ENCODE measurements at regions not wholly inside any gene's neighbourhood (a gene's known extent, or its start where the extent isn't known, plus 50 kb on each side); places are given as distances from the start of the nearest gene placed in this dataset.

- Histone ChIP-seq H3K36me3 (ENCODE audit: control insufficient read depth, insufficient read depth, low read length) (no peaks in the 10 kb centered on the region), H3K9ac (ENCODE audit: insufficient read depth, low read length) (no peak overlapping the region), H3K9me3 (ENCODE audit: control insufficient read depth, insufficient read depth, low read depth, low read length) (no peaks in the 10 kb centered on the region), H3K27me3 (ENCODE audit: control insufficient read depth, insufficient read depth, low read length) (no peaks in the 10 kb centered on the region), H3K27ac (ENCODE audit: insufficient read depth, low read length) (no peak overlapping the region), H3K4me3 (replicated peaks in 1 of 4; ENCODE audit: control extremely low read depth in 1 of 4, insufficient read depth in 1 of 4, low read depth in 3 of 4, low read length in 4 of 4) (no peak overlapping the region), H3K4me1 (ENCODE audit: control insufficient read depth, extremely low read depth, insufficient read depth, low read length) (no peaks in the 10 kb centered on the region), H2AFZ (ENCODE audit: low read length) (no peak overlapping the region), H3K79me2 (ENCODE audit: control insufficient read depth, insufficient read depth, low read length) (no peaks in the 10 kb centered on the region), H4K20me1 (ENCODE audit: control insufficient read depth, extremely low read depth, insufficient read depth, low read length) (no peaks in the 10 kb centered on the region), H3K4me2 (ENCODE audit: extremely low read depth, insufficient read depth, low read length) (no peak overlapping the region)
- DNase-seq (ENCODE audit: low read depth in 2 of 2) = no peak
- TF ChIP-seq EZH2 (IDR thresholded peaks at IDR 0.05; ENCODE audit: low read length, missing control alignments) = no peak
Observed at GRCh38 chr2:242063436-242063835, 193.9 kb downstream of the RTP5 start.

- Histone ChIP-seq H3K36me3 (ENCODE audit: control insufficient read depth, insufficient read depth, low read length) (no peaks in the 10 kb centered on the region), H3K27ac (ENCODE audit: insufficient read depth, low read length) (no peak overlapping the region), H3K9me3 (ENCODE audit: control insufficient read depth, insufficient read depth, low read depth, low read length) (no peaks in the 10 kb centered on the region), H4K20me1 (ENCODE audit: control insufficient read depth, extremely low read depth, insufficient read depth, low read length) (no peaks in the 10 kb centered on the region), H2AFZ (ENCODE audit: low read length) (no peak overlapping the region), H3K4me2 (ENCODE audit: extremely low read depth, insufficient read depth, low read length) (no peak overlapping the region), H3K79me2 (ENCODE audit: control insufficient read depth, insufficient read depth, low read length) (no peaks in the 10 kb centered on the region), H3K27me3 (ENCODE audit: control insufficient read depth, insufficient read depth, low read length) (no peaks in the 10 kb centered on the region), H3K9ac (ENCODE audit: insufficient read depth, low read length) (no peak overlapping the region), H3K4me1 (ENCODE audit: control insufficient read depth, extremely low read depth, insufficient read depth, low read length) (no peaks in the 10 kb centered on the region), H3K4me3 (replicated peaks in 1 of 4; ENCODE audit: control extremely low read depth in 1 of 4, insufficient read depth in 1 of 4, low read depth in 3 of 4, low read length in 4 of 4) (no peak overlapping the region)
- DNase-seq (ENCODE audit: low read depth in 2 of 2) = no peak
- no peak for TF ChIP-seq CTCF (conservative IDR thresholded peaks at IDR 0.05 in 1 of 2, IDR thresholded peaks at IDR 0.05 in 1 of 2; ENCODE audit: low read depth in 1 of 2, low read length in 2 of 2)
Observed at GRCh38 chr2:242063850-242064249, 194.3 kb downstream of the RTP5 start.

DNA sequence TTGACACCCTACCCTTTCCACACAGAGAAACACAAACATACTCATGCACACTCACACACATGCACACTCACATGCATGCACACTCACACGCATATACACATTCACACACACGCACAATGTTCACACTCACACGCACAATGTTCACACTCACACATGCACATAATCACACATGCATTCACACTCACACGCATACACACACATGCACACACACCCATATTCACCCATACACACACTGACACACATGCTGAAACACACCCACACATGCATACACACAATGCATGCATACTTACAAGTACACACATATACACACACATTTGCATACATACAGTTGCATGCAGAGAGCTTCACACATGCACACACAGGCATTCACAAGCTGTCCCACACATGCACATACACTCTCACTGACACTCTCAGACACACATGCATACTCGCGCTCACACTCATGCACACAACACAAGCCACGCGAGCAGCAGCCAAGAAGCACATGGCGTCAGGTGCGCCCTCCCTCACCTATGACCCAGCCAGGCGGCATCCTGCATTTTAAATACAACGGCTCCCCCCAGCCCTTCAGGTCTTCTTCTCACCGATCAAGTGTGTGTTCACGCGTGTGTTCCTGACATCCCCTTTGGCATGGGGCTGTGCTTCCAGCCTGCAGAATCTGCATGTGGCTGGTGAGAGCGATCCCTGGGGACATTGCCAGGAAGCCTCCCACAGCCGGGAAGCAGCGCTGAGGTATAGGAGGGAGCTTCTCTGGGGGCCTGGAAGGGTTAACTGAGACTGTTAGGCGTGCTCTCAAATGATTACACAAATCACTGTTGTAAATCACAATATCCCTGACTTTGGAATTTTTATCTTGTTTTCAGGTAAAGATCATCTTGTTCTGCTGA, 195.1 kb downstream of the RTP5 start:
- H2AFZ ChIP-seq (ENCODE audit: low read length) = no peak overlapping the region
- TF ChIP-seq EZH2 (IDR thresholded peaks at IDR 0.05; ENCODE audit: low read length, missing control alignments) = no peak
- no peak for TF ChIP-seq CTCF (conservative IDR thresholded peaks at IDR 0.05 in 1 of 2, IDR thresholded peaks at IDR 0.05 in 1 of 2; ENCODE audit: low read depth in 1 of 2, low read length in 2 of 2)
- no peaks in the 10 kb centered on the region for H3K79me2 ChIP-seq (ENCODE audit: control insufficient read depth, insufficient read depth, low read length)
- H3K9me3 ChIP-seq (ENCODE audit: control insufficient read depth, insufficient read depth, low read depth, low read length) = no peaks in the 10 kb centered on the region
- no peaks in the 10 kb centered on the region for H3K36me3 ChIP-seq (ENCODE audit: control insufficient read depth, insufficient read depth, low read length)
- DNase-seq (ENCODE audit: low read depth in 2 of 2) = no peak
- H3K4me3 ChIP-seq (replicated peaks in 1 of 4; ENCODE audit: control extremely low read depth in 1 of 4, insufficient read depth in 1 of 4, low read depth in 3 of 4, low read length in 4 of 4) = no peak overlapping the region
- H3K4me2 ChIP-seq (ENCODE audit: extremely low read depth, insufficient read depth, low read length) = no peak overlapping the region
- H3K4me1 ChIP-seq (ENCODE audit: control insufficient read depth, extremely low read depth, insufficient read depth, low read length) = peaks cover 3% of the 10 kb centered on the region
- H3K27me3 ChIP-seq (ENCODE audit: control insufficient read depth, insufficient read depth, low read length) = no peaks in the 10 kb centered on the region
- H3K27ac ChIP-seq (ENCODE audit: insufficient read depth, low read length) = no peak overlapping the region
- no peak overlapping the region for H3K9ac ChIP-seq (ENCODE audit: insufficient read depth, low read length)
- H4K20me1 ChIP-seq (ENCODE audit: control insufficient read depth, extremely low read depth, insufficient read depth, low read length) = no peaks in the 10 kb centered on the region

Measured in fibroblast of lung (primary cell).